Activated CD8-positive, alpha-beta T cell treated with anti-CD3 and anti-CD28 coated beads for 36 hours (primary cell): ENCODE measurements at regions not wholly inside any gene's neighbourhood (a gene's known extent, or its start where the extent isn't known, plus 50 kb on each side); places are given as distances from the start of the nearest gene placed in this dataset.

Source experiments
- ATAC-seq: fragments of 200-7000 bp; cut with Tn5 transposase; one replicate; pipeline ENCODE4 v1.10.0; 2021; ENCODE audit warnings: mild to moderate bottlenecking, moderate library complexity
- CTCF ChIA-PET: fragments of 350-600 bp; sonication (Branson Sonifier 250); formaldehyde crosslinking; loops from one replicate; lab custom pipeline; 2021; ENCODE audit warnings: antibody characterized with exemption; lab: Charles Lee
- POLR2A ChIA-PET: fragments of 350-600 bp; sonication (Branson Sonifier 250); formaldehyde crosslinking; loops from one replicate; lab custom pipeline; 2021; ENCODE audit warnings: antibody characterized with exemption; lab: Charles Lee
- DNase-seq: peaks from one replicate; pipeline ENCODE4 v3.0.0-alpha.2; 2020
- H3K27ac Mint-ChIP-seq: one replicate; pipeline ENCODE4 v1.8.0; 2021; ENCODE audit warnings: mild to moderate bottlenecking, mixed read lengths
- H3K27me3 Mint-ChIP-seq: one replicate; pipeline ENCODE4 v1.8.0; 2021; ENCODE audit warnings: mixed read lengths
- H3K36me3 Mint-ChIP-seq: one replicate; pipeline ENCODE4 v1.8.0; 2021; ENCODE audit warnings: low read depth, mixed read lengths
- H3K4me1 Mint-ChIP-seq: one replicate; pipeline ENCODE4 v1.8.0; 2021; ENCODE audit warnings: low read depth, mixed read lengths
- H3K4me3 Mint-ChIP-seq: one replicate; pipeline ENCODE4 v1.8.0; 2021; ENCODE audit warnings: mild to moderate bottlenecking, moderate library complexity, mixed read lengths
- H3K9me3 Mint-ChIP-seq: one replicate; pipeline ENCODE4 v1.8.0; 2021; ENCODE audit warnings: mixed read lengths
- CTCF ChIP-seq: fragments of 200-600 bp; IDR thresholded peaks from one replicate; pipeline ENCODE4 v1.8.0; 2022; ENCODE audit warnings: antibody characterized with exemption, mild to moderate bottlenecking
- intact Hi-C: fragments of 100-400 bp; cut with micrococcal nuclease; formaldehyde crosslinking; loops from one replicate; pipeline ENCODE4 v1.10.0; 2022

GRCh38 chr13:72127031-72127430 is 260.0 kb upstream of the DACH1 start:
- Mint-ChIP-seq H3K27me3 (no peaks in the 10 kb centered on the region), H3K27ac (no peak overlapping the region), H3K9me3 (peaks cover 4% of the 10 kb centered on the region), H3K4me3 (no peak overlapping the region), H3K36me3 (no peaks in the 10 kb centered on the region), H3K4me1 (no peaks in the 10 kb centered on the region)
- DNase-seq (no peak), ATAC-seq (no peak)
- CTCF ChIA-PET = no interaction called here
- POLR2A ChIA-PET = no interaction called here
- no peak for TF ChIP-seq CTCF
- intact Hi-C loops = no loop called here

GRCh38 chr13:72126424-72126823 is 259.4 kb upstream of the DACH1 start:
- H3K27me3 Mint-ChIP-seq = no peaks in the 10 kb centered on the region
- intact Hi-C loops = no loop called here
- no peak overlapping the region for H3K27ac Mint-ChIP-seq
- no peak for DNase-seq
- H3K9me3 Mint-ChIP-seq = peaks cover 4% of the 10 kb centered on the region
- no peak for TF ChIP-seq CTCF
- ChIA-PET POLR2A (no interaction called here), CTCF (no interaction called here)
- H3K4me3 Mint-ChIP-seq = no peak overlapping the region
- H3K36me3 Mint-ChIP-seq = no peaks in the 10 kb centered on the region
- ATAC-seq = no peak
- no peaks in the 10 kb centered on the region for H3K4me1 Mint-ChIP-seq

- no peak overlapping the region for H3K4me3 Mint-ChIP-seq
- H3K4me1 Mint-ChIP-seq = no peaks in the 10 kb centered on the region
- no peak for TF ChIP-seq CTCF
- no peak overlapping the region for H3K27ac Mint-ChIP-seq
- ChIA-PET CTCF (no interaction called here), POLR2A (no interaction called here)
- intact Hi-C loops = no loop called here
- DNase-seq (no peak), ATAC-seq (no peak)
- H3K27me3 Mint-ChIP-seq = no peaks in the 10 kb centered on the region
- H3K36me3 Mint-ChIP-seq = no peaks in the 10 kb centered on the region
- H3K9me3 Mint-ChIP-seq = peaks cover 4% of the 10 kb centered on the region
Observed at GRCh38 chr13:72125561-72125960, 258.6 kb upstream of the DACH1 start.

GRCh38 chr13:72122661-72123255 is 255.8 kb upstream of the DACH1 start:
- CTCF ChIA-PET = no interaction called here
- intact Hi-C loops = no loop called here
- Mint-ChIP-seq H3K27ac (no peak overlapping the region), H3K36me3 (no peaks in the 10 kb centered on the region), H3K4me3 (no peak overlapping the region), H3K27me3 (no peaks in the 10 kb centered on the region), H3K4me1 (no peaks in the 10 kb centered on the region), H3K9me3 (peaks cover 2% of the 10 kb centered on the region)
- TF ChIP-seq CTCF = no peak
- POLR2A ChIA-PET = no interaction called here
- DNase-seq = no peak
- no peak for ATAC-seq

GRCh38 chr13:72121466-72121865 is 254.5 kb upstream of the DACH1 start:
- ATAC-seq = no peak
- Mint-ChIP-seq H3K36me3 (no peaks in the 10 kb centered on the region), H3K27ac (no peak overlapping the region), H3K4me1 (no peaks in the 10 kb centered on the region), H3K4me3 (no peak overlapping the region), H3K9me3 (peaks cover 3% of the 10 kb centered on the region), H3K27me3 (no peaks in the 10 kb centered on the region)
- POLR2A ChIA-PET = no interaction called here
- no peak for DNase-seq
- no peak for TF ChIP-seq CTCF
- intact Hi-C loops = no loop called here
- CTCF ChIA-PET = no interaction called here
